ENCODE measurements at regions not wholly inside any gene's neighbourhood (a gene's known extent, or its start where the extent isn't known, plus 50 kb on each side); places are given as distances from the start of the nearest gene placed in this dataset.

GRCh38 chr1:173426057-173426456, 51.1 kb upstream of the PRDX6 start:
- no peak for DNase-seq

- DNase-seq, result no peak
Observed at GRCh38 chr1:173427146-173428054, 49.7 kb upstream of the PRDX6 start.
